GM10266 (cell line): ENCODE measurements at regions not wholly inside any gene's neighbourhood (a gene's known extent, or its start where the extent isn't known, plus 50 kb on each side); places are given as distances from the start of the nearest gene placed in this dataset.

ENCODE experiments used
- DNase-seq: peaks from one replicate; pipeline ENCODE4 v3.0.0; 2012; ENCODE audit errors: extremely low spot score
- TF ChIP-seq, protein P1 (sequence below): IDR thresholded peaks from 2 replicates; pipeline ENCODE4 v1.5.1; 2012; ENCODE audit warnings: mild to moderate bottlenecking, low read depth; ENCODE audit not compliant: control insufficient read depth, insufficient read depth; ENCODE audit errors: missing control alignments

DNA sequence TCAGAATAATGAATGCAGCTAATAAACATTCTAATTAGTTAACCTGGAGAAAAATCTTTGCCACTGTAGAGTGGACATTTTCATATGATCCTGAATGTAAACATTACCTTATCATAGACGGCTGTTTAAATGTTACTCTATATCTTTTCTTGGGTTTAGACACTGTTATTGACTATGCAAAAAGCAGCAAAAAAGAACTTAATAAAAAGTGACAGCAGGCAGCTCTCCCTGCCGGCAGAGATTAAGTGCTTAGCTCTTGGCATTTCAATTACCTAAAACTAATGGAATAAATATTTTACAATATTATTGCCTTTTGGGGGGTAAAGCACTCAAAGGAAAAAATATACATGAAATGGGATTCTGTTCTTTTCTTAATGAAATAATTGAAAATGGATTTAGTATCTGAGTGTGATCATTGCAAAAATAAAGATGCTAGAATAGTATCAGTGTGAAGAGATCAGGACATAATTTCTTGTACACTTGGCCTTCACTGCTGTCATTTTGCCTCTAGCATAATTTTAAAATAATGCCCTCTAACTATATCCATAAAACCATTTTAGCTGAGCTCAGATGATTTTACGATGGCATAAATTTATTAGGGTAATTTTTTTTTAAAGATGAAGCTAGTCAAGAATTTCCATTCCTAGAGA is 203.4 kb upstream of the DPP10 start:
- TF ChIP-seq, protein P1, sequence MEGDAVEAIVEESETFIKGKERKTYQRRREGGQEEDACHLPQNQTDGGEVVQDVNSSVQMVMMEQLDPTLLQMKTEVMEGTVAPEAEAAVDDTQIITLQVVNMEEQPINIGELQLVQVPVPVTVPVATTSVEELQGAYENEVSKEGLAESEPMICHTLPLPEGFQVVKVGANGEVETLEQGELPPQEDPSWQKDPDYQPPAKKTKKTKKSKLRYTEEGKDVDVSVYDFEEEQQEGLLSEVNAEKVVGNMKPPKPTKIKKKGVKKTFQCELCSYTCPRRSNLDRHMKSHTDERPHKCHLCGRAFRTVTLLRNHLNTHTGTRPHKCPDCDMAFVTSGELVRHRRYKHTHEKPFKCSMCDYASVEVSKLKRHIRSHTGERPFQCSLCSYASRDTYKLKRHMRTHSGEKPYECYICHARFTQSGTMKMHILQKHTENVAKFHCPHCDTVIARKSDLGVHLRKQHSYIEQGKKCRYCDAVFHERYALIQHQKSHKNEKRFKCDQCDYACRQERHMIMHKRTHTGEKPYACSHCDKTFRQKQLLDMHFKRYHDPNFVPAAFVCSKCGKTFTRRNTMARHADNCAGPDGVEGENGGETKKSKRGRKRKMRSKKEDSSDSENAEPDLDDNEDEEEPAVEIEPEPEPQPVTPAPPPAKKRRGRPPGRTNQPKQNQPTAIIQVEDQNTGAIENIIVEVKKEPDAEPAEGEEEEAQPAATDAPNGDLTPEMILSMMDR, result no peak
- no peak for DNase-seq

DNA sequence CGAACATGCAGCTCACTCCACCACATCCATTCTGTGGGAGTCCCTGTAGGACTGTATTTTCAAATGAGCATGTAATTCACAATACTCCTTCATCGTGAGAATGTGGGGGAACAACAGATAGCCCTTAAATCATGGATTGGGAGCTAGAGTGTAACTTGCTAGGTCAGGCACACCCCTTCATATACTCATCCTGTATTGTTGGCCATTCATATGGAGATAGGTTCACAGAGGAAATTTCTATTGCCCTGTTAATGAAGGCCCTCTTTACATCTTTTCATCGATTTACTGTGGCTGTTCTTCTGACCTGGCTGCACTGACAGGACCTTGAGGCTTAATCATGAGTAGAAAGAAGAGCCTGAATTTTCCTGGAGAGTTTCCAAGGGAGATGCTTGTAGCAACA is 193.8 kb upstream of the DPP10 start:
- TF ChIP-seq, protein P1, result no peak
- no peak for DNase-seq

DNA sequence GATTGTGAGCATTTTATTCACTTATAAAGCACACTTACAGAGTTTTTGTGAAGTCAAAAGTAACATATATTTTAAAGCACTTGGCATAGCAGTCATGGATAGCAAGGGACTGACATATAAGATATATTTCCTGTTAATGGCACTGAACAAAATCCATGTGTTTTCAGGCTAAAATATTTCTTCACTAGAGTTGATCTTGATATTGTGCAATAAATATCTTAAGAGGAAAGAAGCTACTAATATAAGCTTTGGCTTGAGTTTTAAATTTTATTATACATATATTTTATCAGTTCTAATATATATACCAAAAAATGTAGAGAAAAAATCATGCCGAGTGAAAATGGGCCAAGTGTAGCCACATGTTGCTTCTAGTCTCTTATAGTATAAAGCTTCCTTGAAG is 189.7 kb upstream of the DPP10 start:
- TF ChIP-seq, protein P1, result no peak
- no peak for DNase-seq

DNA sequence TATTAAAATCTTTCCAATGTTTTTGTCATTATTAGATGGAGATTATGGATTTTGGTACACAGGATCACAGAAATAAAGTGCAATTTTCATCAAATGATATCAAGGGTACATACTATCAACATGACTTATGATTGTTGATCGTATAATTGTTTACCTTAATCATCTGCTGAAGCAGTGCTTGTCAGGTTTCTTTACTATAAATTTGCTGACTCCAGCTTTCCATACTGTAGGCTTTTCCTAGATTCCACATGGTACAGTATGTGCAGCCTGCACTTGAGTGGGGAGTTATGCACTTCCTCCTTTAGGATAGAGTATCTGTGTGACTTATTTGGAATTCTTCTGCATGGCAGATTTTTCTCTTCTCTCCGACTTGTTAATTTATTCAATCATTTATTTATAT is 187.6 kb upstream of the DPP10 start:
- TF ChIP-seq, protein P1, result no peak
- DNase-seq, result no peak

DNA sequence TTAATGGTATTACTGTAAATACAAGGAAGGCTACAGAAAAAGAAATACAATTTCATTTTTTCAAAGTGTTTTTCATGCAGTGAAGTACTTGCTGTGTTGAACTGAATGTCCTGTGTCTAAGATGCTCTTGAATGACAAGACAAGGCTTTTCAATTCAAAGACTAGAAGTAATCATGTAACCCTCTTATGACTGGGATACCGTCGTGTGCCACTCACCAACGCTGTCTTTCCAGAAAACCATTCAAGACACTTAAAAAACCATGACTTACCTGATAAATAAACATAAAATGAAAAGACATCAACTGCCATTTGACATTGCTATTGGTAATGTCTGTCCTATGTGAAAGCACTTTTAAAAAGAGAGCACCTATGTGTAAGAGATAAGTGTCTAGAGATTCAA is 183.1 kb upstream of the DPP10 start:
- TF ChIP-seq, protein P1, result no peak
- no peak for DNase-seq

DNA sequence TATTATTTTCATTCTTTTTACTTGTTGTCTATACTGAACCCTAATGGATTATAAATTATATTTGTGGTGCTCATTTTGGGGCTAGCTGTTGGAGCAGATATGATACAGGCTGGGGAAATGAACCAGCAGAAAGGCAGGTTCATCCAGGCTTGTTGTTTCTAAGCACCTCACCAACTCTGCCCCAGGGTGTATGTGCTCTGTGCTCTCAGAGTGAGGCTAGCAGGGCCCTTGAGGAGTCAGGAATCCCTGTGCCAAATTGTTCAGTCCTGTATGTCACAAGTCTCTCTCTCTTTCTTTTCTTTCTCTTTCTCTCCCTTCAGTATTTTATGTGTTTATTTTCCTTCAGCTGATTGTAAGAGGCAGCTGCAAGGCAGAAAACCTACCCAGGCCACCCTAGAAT is 181.1 kb upstream of the DPP10 start:
- TF ChIP-seq, protein P1, result no peak
- DNase-seq, result no peak

DNA sequence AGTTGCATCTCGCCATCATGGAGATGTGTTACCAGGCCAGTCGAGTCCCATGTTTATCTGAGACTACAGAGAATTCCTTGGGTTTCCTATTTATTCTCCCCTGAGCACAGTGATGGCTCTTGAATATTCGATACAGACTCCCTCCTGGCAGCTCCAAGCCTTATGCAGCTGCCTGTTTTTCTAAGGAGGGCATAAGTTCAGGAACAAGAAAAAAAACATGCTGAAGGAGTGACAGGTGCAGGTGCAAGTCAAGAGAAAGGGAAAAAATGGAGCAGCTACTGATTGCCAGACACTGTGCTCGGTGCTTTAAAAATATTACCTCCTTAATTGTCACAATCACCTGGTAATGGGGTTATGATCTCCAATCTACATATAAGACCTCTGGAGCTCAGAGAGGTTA is 177.2 kb upstream of the DPP10 start:
- no peak for DNase-seq
- TF ChIP-seq, protein P1, result no peak
